ENCODE measurements at regions not wholly inside any gene's neighbourhood (a gene's known extent, or its start where the extent isn't known, plus 50 kb on each side); places are given as distances from the start of the nearest gene placed in this dataset.
"Not testable (repeated sequence)": the region's sequence is repeated elsewhere in the genome, so short reads cannot be mapped to it uniquely, and the experiment has no call there.

DNA sequence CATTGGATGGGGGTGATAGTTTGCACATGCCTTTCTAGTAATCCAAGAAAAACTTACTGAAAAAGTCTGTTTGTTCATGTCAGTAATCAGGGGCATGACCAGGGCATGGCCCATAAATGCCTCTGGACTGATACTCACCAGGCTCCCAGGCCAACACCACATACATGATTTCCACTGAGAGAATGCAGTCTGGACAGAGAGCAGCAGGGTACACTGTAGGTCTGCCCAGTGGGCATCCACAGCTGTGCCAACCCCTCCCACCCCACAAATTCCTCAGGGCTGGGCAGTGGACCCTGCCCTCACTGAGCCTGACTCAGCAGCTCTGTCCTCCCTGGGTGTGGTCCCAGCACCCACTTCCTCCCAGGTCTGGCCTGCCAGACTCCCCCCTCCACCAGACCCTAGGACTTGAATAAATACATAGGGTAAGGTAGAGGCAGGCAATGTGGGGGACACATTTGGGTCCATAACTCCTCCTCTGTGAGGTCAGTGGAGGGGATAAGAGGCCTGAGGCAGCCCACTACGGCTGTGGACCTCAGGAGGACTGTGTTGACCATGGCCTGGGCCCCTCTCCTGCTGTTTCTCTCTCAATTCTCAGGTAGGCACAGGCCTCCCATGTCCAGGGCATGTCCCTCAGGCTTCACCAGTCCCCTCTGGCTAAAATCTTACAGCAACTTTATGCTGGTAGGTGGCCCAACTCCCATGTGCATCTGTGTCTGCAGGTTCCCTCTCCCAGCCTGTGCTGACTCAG, 92.2 kb upstream of the TOP3B start:
- no peak for DNase-seq

GRCh38 chr22:22073769-22074561, 91.4 kb upstream of the TOP3B start:
- DNase-seq, result no peak

DNA sequence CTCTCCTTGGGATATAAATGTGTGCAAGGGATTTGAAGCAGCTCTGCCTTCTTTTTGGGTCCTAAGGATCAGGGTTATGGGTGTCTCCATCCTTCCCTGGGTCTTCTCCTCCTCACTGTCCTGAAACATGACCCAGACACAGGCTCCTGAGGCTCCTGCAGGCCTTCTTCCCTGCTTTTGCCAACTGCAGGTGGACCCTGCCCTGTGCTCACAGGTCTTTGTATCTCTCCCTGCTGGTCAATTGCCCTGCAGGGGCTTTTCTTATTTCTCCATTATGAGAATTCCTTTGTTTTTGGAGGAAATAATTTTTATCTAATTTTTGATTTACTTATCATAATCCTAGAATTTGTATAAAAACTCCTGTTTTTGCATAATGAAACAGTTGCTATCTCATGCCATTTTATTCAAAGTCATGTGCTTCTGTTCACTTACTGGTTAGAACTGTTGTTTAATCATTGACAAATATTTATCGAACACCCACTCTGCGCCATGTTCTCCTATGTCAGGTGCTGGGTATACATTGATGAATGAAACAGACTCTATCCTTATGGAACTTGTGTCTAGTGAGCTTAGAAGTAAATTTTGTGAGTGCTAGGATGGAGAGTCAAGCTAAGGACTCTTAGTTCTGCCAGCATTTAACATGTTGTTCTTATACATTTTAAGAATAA, 89.7 kb upstream of the TOP3B start:
- DNase-seq, result no peak

GRCh38 chr22:22071455-22071854, 88.9 kb upstream of the TOP3B start:
- no peak for DNase-seq

- no peak for DNase-seq
These were observed 87.8 kb upstream of the TOP3B start for GRCh38 chr22:22070371-22070824.

DNA sequence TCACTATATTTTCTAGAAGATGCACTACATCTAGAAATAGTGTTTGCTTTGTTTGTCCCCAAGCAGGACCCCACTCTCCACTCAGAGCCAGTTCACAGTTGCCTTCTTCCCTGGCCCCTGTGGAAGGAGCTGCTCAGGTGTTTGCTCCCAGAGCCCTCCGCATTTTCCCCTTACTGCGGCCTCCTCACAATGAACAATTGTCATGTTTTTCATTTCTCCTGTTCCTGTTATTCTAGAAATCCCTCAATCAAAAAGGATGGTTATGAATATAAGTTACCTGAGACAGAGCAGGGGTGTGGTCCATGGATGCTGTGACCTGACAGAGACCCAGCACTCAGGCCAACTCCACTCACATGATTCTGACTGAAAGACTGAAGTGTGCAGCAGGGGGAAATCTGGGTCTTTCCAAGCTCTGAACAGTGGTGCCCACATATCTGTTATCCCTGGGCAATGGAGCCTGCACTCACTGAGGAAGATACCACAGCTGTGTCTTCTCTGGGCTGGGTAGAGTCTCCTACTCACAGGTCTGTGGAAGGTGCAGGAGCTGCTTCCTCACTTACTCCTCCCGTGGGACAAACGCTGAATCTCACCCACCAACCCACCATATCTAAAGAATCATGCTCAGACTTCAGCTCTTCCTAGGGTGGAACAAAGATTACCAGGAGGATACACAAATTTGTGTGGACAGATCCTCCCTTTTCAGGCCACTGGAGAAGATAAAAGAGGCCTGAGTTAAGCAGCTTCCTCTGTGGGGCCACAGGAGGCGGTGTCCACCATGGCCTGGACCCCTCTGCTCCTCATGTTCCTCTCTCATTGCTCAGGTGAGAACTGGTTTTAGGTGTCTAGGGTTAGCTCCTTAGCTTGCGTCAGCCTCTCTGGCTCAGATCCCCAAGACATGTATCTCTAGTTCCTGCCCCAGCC, 87.1 kb upstream of the TOP3B start:
- DNase-seq, result no peak

GRCh38 chr22:22068657-22069056, 86.1 kb upstream of the TOP3B start:
- no peak for DNase-seq

DNA sequence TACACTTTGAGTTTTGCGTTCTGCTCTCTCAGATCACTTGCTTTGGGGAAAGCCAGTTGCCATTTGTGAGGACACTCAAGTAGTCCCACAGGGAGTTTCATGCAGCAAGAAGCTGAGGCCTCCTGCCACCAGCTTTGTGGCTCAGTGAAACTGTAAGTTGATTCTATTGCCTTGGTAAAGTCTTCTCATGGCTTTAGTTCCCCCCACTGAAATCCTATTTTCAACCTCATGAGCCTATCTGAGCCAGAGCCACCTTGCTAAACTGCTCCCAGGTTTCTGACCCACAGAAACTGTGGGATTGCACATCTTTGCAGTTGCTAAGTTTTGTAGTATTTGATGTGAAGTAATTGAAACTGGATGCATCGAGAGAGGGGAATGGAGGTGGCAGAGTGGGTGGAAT, 85.4 kb upstream of the TOP3B start:
- no peak for DNase-seq

DNA sequence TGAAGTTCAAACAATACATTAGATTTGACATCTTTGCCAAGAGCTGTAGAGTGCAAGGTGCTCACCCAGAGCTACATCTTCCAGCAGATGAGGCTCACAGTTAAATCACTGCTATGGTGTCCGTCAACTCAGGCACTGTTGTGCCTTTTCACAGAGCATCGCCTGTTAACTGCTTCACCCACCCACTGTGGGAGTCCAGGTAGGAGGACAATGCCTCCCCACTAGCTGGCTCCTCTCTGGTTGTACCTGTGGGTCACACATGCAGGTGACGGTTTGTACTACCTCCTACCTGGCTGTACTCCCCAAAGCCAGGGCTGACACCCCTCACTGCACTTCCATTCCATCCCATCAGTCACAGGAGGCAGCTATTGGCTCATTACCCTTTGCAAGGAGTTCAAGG, 84.6 kb upstream of the TOP3B start:
- no peak for DNase-seq

DNA sequence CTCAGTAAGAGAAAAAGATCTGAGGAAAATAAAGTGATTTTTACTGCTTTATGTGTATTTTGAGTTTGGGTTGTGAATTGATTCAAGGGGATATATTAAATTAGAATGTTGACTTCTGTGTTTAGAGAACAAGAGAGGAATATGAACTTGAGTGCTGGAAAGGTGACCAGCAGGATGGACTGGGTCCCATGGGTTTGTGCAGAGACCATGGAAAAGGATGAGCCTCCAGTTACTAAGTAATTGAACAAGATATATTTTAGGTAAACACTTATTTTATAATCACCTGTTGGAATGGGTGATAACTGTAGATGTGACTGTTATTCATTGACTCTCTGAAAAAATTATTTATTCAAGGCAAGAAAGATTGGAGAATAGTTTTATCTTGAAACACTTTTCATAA, 82.0 kb upstream of the TOP3B start:
- no peak for DNase-seq

DNA sequence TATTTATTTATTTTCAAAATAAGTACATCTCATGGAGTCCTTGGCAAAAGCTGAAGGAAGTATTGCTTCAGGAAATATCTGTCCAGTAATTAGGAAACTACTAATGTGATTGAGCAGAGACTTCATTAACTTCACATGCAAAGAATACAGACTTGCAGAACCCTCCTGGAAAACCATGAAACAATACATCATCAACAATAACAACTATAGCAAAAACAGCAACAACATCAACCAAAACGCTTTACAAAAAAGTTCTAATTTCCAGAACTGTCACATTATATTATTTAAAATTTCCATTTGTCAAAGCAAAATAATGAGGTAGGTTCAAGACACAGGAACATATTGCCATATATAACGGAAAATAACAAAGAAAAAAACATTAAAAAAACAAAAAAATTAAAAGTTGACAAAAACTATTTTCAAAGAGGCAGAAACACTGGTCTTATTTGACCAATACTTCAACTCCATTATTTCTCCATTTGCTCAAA, 79.8 kb upstream of the TOP3B start:
- DNase-seq, result no peak

GRCh38 chr22:22061085-22062077, 78.8 kb upstream of the TOP3B start:
- no peak for DNase-seq

- peak; percentile 72 for DNase-seq
These were observed 77.9 kb upstream of the TOP3B start for GRCh38 chr22:22060200-22061084.

DNA sequence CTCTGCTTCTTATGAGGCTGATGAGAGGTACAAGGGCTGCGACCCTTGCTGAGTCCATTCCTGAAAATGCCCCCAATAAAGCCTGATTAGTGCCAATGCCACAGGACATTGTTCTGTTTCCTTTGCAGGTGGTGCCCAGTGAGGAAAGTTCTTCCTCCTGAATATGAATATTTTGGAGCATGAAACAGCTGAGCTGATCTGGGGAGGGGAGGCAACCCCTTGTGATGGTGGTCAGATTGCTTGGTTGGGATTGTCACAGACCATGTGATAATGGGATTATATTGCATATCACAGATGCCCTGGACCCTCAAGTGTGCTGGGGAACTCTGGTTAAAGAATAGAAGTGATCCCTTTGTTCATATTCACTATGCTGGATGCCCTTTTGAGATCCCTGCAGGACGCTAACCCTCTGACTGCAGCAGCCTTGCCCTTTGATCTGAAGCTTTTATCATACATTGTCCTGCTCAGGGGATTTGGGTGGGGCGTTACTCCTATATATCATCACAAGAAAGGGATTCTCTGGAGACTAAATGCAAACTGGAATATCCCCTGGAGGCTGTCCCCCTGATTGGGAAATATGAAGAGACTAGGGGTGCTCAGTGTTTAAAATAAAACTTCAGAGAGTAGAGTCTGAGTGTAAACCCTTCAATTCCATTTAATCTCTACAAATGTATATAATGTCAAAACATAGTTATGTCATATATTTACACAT, 76.9 kb upstream of the TOP3B start:
- DNase-seq, result no peak

- DNase-seq, result no peak
These were observed 76.2 kb upstream of the TOP3B start for GRCh38 chr22:22058633-22059290.

GRCh38 chr22:22057617-22058378, 75.2 kb upstream of the TOP3B start:
- DNase-seq, result no peak

- not testable (repeated sequence) for DNase-seq
These were observed 74.4 kb upstream of the TOP3B start for GRCh38 chr22:22056809-22057594.

All from activated CD4-positive, CD25-positive, alpha-beta regulatory T cell treated with anti-CD3 and anti-CD28 coated beads, Interleukin-2, amount 50 U/mL, for 72 hours (primary cell).